ENCODE measurements at regions not wholly inside any gene's neighbourhood (a gene's known extent, or its start where the extent isn't known, plus 50 kb on each side); places are given as distances from the start of the nearest gene placed in this dataset.

- Histone ChIP-seq H3K4me3 (no peak overlapping the region), H3K9ac (ENCODE audit: insufficient read length) (no peak overlapping the region), H3K27ac (no peak overlapping the region), H3K36me3 (ENCODE audit: insufficient read depth, low read length) (no peaks in the 10 kb centered on the region), H3K9me3 (ENCODE audit: low read depth, low read length) (no peaks in the 10 kb centered on the region)
- TF ChIP-seq FOXP2 (optimal IDR thresholded peaks at IDR 0.05; ENCODE audit: control extremely low read depth, extremely low read length, insufficient read depth) (no peak), POLR2AphosphoS5 (IDR thresholded peaks at IDR 0.05; ENCODE audit: borderline replicate concordance, low read depth, low read length) (no peak), EZH2 (IDR thresholded peaks at IDR 0.05) (no peak)
- no peak for DNase-seq (ENCODE audit: low read depth, low spot score)
Measured at GRCh38 chr11:46223252-46223513, 54.3 kb upstream of the CREB3L1 start.

- TF ChIP-seq FOXP2 (optimal IDR thresholded peaks at IDR 0.05; ENCODE audit: control extremely low read depth, extremely low read length, insufficient read depth) (no peak), EZH2 (IDR thresholded peaks at IDR 0.05) (no peak), POLR2AphosphoS5 (IDR thresholded peaks at IDR 0.05; ENCODE audit: borderline replicate concordance, low read depth, low read length) (no peak)
- H3K4me3 ChIP-seq: 0 out of 2 replicates have a peak overlapping the region, but pooled peaks have one; percentile 10
- peak overlapping the region; percentile 69 for H3K27ac ChIP-seq
- DNase-seq (ENCODE audit: low read depth, low spot score): no peak
- H3K9ac ChIP-seq (ENCODE audit: insufficient read length): peak overlapping the region; percentile 52
- H3K9me3 ChIP-seq (ENCODE audit: low read depth, low read length): no peaks in the 10 kb centered on the region
- H3K36me3 ChIP-seq (ENCODE audit: insufficient read depth, low read length): no peaks in the 10 kb centered on the region
Measured at GRCh38 chr11:46222490-46223251, 54.8 kb upstream of the CREB3L1 start.

GRCh38 chr11:46220313-46220712 is 57.1 kb upstream of the CREB3L1 start:
- Histone ChIP-seq H3K9me3 (ENCODE audit: low read depth, low read length) (no peaks in the 10 kb centered on the region), H3K9ac (ENCODE audit: insufficient read length) (no peak overlapping the region), H3K36me3 (ENCODE audit: insufficient read depth, low read length) (no peaks in the 10 kb centered on the region), H3K4me3 (no peak overlapping the region), H3K27ac (no peak overlapping the region)
- DNase-seq (ENCODE audit: low read depth, low spot score): no peak
- TF ChIP-seq EZH2 (IDR thresholded peaks at IDR 0.05) (no peak), POLR2AphosphoS5 (IDR thresholded peaks at IDR 0.05; ENCODE audit: borderline replicate concordance, low read depth, low read length) (no peak), FOXP2 (optimal IDR thresholded peaks at IDR 0.05; ENCODE audit: control extremely low read depth, extremely low read length, insufficient read depth) (no peak)

GRCh38 chr11:46216765-46217089 is 60.7 kb upstream of the CREB3L1 start:
- Histone ChIP-seq H3K9ac (ENCODE audit: insufficient read length) (no peak overlapping the region), H3K36me3 (ENCODE audit: insufficient read depth, low read length) (no peaks in the 10 kb centered on the region), H3K4me3 (no peak overlapping the region), H3K27ac (no peak overlapping the region), H3K9me3 (ENCODE audit: low read depth, low read length) (no peaks in the 10 kb centered on the region)
- no peak for DNase-seq (ENCODE audit: low read depth, low spot score)
- TF ChIP-seq EZH2 (IDR thresholded peaks at IDR 0.05): no peak
- TF ChIP-seq POLR2AphosphoS5 (IDR thresholded peaks at IDR 0.05; ENCODE audit: borderline replicate concordance, low read depth, low read length): no peak
- no peak for TF ChIP-seq FOXP2 (optimal IDR thresholded peaks at IDR 0.05; ENCODE audit: control extremely low read depth, extremely low read length, insufficient read depth)

- Histone ChIP-seq H3K9ac (ENCODE audit: insufficient read length) (no peak overlapping the region), H3K9me3 (ENCODE audit: low read depth, low read length) (no peaks in the 10 kb centered on the region), H3K27ac (no peak overlapping the region), H3K4me3 (no peak overlapping the region), H3K36me3 (ENCODE audit: insufficient read depth, low read length) (no peaks in the 10 kb centered on the region)
- no peak for DNase-seq (ENCODE audit: low read depth, low spot score)
- no peak for TF ChIP-seq EZH2 (IDR thresholded peaks at IDR 0.05)
- TF ChIP-seq POLR2AphosphoS5 (IDR thresholded peaks at IDR 0.05; ENCODE audit: borderline replicate concordance, low read depth, low read length): no peak
- TF ChIP-seq FOXP2 (optimal IDR thresholded peaks at IDR 0.05; ENCODE audit: control extremely low read depth, extremely low read length, insufficient read depth): no peak
Measured at GRCh38 chr11:46216019-46216764, 61.3 kb upstream of the CREB3L1 start.

- Histone ChIP-seq H3K36me3 (ENCODE audit: insufficient read depth, low read length) (no peaks in the 10 kb centered on the region), H3K9ac (ENCODE audit: insufficient read length) (no peak overlapping the region), H3K27ac (no peak overlapping the region), H3K4me3 (no peak overlapping the region), H3K9me3 (ENCODE audit: low read depth, low read length) (no peaks in the 10 kb centered on the region)
- TF ChIP-seq EZH2 (IDR thresholded peaks at IDR 0.05): no peak
- TF ChIP-seq FOXP2 (optimal IDR thresholded peaks at IDR 0.05; ENCODE audit: control extremely low read depth, extremely low read length, insufficient read depth): no peak
- no peak for TF ChIP-seq POLR2AphosphoS5 (IDR thresholded peaks at IDR 0.05; ENCODE audit: borderline replicate concordance, low read depth, low read length)
- DNase-seq (ENCODE audit: low read depth, low spot score): no peak
Measured at GRCh38 chr11:46215208-46215931, 62.1 kb upstream of the CREB3L1 start.

- TF ChIP-seq FOXP2 (optimal IDR thresholded peaks at IDR 0.05; ENCODE audit: control extremely low read depth, extremely low read length, insufficient read depth): no peak
- no peak for TF ChIP-seq EZH2 (IDR thresholded peaks at IDR 0.05)
- no peak for TF ChIP-seq POLR2AphosphoS5 (IDR thresholded peaks at IDR 0.05; ENCODE audit: borderline replicate concordance, low read depth, low read length)
- Histone ChIP-seq H3K4me3 (no peak overlapping the region), H3K36me3 (ENCODE audit: insufficient read depth, low read length) (no peaks in the 10 kb centered on the region), H3K9ac (ENCODE audit: insufficient read length) (no peak overlapping the region), H3K9me3 (ENCODE audit: low read depth, low read length) (no peaks in the 10 kb centered on the region), H3K27ac (no peak overlapping the region)
- no peak for DNase-seq (ENCODE audit: low read depth, low spot score)
Measured at GRCh38 chr11:46212720-46213119, 64.7 kb upstream of the CREB3L1 start.

- DNase-seq (ENCODE audit: low read depth, low spot score): no peak
- Histone ChIP-seq H3K9me3 (ENCODE audit: low read depth, low read length) (no peaks in the 10 kb centered on the region), H3K36me3 (ENCODE audit: insufficient read depth, low read length) (no peaks in the 10 kb centered on the region), H3K4me3 (no peak overlapping the region), H3K9ac (ENCODE audit: insufficient read length) (no peak overlapping the region), H3K27ac (no peak overlapping the region)
- TF ChIP-seq FOXP2 (optimal IDR thresholded peaks at IDR 0.05; ENCODE audit: control extremely low read depth, extremely low read length, insufficient read depth): no peak
- TF ChIP-seq EZH2 (IDR thresholded peaks at IDR 0.05): no peak
- TF ChIP-seq POLR2AphosphoS5 (IDR thresholded peaks at IDR 0.05; ENCODE audit: borderline replicate concordance, low read depth, low read length): no peak
Measured at GRCh38 chr11:46210856-46211255, 66.6 kb upstream of the CREB3L1 start.

Measured in SK-N-MC (cell line).